ENCODE measurements at regions not wholly inside any gene's neighbourhood (a gene's known extent, or its start where the extent isn't known, plus 50 kb on each side); places are given as distances from the start of the nearest gene placed in this dataset.

- no peaks in the 10 kb centered on the region for H3K4me1 Mint-ChIP-seq (ENCODE audit: low read depth, unreplicated experiment)
- no peak overlapping the region for H3K4me3 Mint-ChIP-seq (ENCODE audit: unreplicated experiment)
- no peak for DNase-seq
- TF ChIP-seq CTCF (IDR thresholded peaks at IDR 0.05; ENCODE audit: partially characterized antibody, unreplicated experiment), result no peak
- H3K9me3 Mint-ChIP-seq (ENCODE audit: unreplicated experiment), result no peaks in the 10 kb centered on the region
- H3K27me3 Mint-ChIP-seq (ENCODE audit: unreplicated experiment), result peaks cover under 1% of the 10 kb centered on the region
- no peaks in the 10 kb centered on the region for H3K36me3 Mint-ChIP-seq (ENCODE audit: unreplicated experiment)
- H3K27ac Mint-ChIP-seq (ENCODE audit: unreplicated experiment), result no peak overlapping the region
These were observed 163.5 kb downstream of the IMPG2 start for GRCh38 chr3:101156787-101157345.

DNA sequence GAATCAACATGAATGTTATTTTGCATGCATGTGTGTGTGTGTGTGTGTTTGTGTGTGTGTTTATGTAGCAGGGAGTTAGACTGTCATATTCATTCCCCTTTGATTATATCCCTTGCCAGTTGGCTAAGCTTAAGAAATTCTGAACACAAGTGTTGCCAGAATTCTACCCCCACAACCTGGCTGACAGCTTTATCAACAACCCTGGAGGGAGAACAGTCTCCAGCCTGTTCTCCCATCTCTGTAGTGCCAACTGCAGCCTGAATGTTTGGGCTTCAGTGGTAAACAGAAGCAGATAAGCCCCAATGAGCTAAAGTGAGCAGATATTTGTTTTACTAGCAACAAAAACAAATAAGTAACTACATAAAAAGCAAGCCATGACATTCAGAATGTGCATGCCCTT is 162.6 kb upstream of the ABI3BP start:
- Mint-ChIP-seq H3K4me3 (ENCODE audit: unreplicated experiment) (no peak overlapping the region), H3K9me3 (ENCODE audit: unreplicated experiment) (no peaks in the 10 kb centered on the region), H3K4me1 (ENCODE audit: low read depth, unreplicated experiment) (no peaks in the 10 kb centered on the region), H3K27me3 (ENCODE audit: unreplicated experiment) (no peaks in the 10 kb centered on the region), H3K36me3 (ENCODE audit: unreplicated experiment) (no peaks in the 10 kb centered on the region), H3K27ac (ENCODE audit: unreplicated experiment) (no peak overlapping the region)
- no peak for TF ChIP-seq CTCF (IDR thresholded peaks at IDR 0.05; ENCODE audit: partially characterized antibody, unreplicated experiment)
- DNase-seq, result no peak

DNA sequence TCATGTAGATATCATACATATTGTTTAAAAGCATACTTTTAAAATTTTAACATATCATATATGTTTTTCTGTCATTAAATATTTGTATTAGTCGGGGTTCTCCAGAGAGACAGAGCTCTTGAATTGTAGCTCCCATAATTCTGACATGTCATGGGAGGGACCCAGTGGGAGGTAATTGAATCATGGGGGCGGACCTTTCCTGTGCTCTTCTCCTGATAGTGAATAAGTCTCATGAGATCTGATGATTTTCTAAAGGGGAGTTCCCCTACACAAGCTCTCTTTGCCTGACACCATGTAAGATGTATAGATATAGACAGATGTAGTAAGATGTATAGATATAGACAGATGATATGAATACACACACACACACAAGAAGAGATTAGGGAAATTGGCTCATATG is 161.2 kb upstream of the ABI3BP start:
- Mint-ChIP-seq H3K4me3 (ENCODE audit: unreplicated experiment) (no peak overlapping the region), H3K27ac (ENCODE audit: unreplicated experiment) (no peak overlapping the region), H3K9me3 (ENCODE audit: unreplicated experiment) (no peaks in the 10 kb centered on the region), H3K36me3 (ENCODE audit: unreplicated experiment) (no peaks in the 10 kb centered on the region), H3K4me1 (ENCODE audit: low read depth, unreplicated experiment) (no peaks in the 10 kb centered on the region), H3K27me3 (ENCODE audit: unreplicated experiment) (no peaks in the 10 kb centered on the region)
- no peak for DNase-seq
- TF ChIP-seq CTCF (IDR thresholded peaks at IDR 0.05; ENCODE audit: partially characterized antibody, unreplicated experiment), result no peak

DNA sequence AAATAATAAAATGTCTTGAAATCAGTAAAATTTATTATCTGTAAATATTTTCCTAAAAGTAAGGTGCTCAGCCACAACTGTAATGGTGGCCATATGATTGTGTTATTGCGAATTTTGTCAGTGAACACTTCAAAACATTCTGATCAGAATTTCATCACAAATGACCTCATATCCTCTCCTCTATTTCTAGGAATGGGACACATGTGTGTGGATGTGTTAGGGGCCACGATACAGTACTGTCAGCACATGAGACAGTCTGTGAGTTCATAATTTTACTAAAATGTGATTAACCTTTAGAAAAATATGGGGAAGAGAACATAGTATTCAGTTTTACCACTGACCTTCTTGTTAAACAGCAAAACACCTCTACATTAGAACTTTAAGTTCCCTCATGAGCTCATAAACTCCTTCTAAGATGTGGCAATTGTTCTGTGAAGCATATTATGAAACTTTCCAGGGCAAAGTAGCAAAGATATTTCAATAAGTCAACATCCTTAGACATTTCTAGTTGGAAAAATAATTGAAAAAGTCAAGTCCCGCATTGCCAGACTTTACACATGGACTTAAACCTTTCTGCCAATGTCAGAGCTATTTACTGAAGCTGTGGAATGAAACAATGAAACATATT is 158.2 kb upstream of the ABI3BP start:
- Mint-ChIP-seq H3K27ac (ENCODE audit: unreplicated experiment) (no peak overlapping the region), H3K27me3 (ENCODE audit: unreplicated experiment) (no peaks in the 10 kb centered on the region), H3K4me1 (ENCODE audit: low read depth, unreplicated experiment) (no peaks in the 10 kb centered on the region), H3K36me3 (ENCODE audit: unreplicated experiment) (no peaks in the 10 kb centered on the region), H3K9me3 (ENCODE audit: unreplicated experiment) (no peaks in the 10 kb centered on the region), H3K4me3 (ENCODE audit: unreplicated experiment) (no peak overlapping the region)
- no peak for DNase-seq
- TF ChIP-seq CTCF (IDR thresholded peaks at IDR 0.05; ENCODE audit: partially characterized antibody, unreplicated experiment), result no peak

DNA sequence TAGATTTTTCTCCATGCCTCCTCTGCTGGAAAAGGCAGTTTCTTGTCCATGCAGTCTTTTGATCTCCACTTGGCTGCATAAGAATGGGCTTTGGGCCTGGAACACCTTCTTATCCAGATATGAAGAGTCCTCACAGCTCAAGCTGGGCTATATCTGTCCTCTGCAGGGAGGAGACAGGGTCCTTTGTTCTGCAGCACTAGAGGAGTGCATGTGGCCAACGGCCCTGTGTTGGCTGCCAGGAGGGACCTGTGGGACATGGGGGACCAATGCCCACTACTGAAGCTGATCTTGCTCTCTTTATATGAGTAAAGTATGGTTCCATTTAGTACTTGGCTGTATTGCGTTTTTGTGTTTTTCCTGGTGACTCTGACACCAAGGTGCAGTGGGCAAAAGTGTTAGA is 157.3 kb upstream of the ABI3BP start:
- no peaks in the 10 kb centered on the region for H3K36me3 Mint-ChIP-seq (ENCODE audit: unreplicated experiment)
- H3K27ac Mint-ChIP-seq (ENCODE audit: unreplicated experiment), result no peak overlapping the region
- no peaks in the 10 kb centered on the region for H3K4me1 Mint-ChIP-seq (ENCODE audit: low read depth, unreplicated experiment)
- no peaks in the 10 kb centered on the region for H3K27me3 Mint-ChIP-seq (ENCODE audit: unreplicated experiment)
- H3K9me3 Mint-ChIP-seq (ENCODE audit: unreplicated experiment), result no peaks in the 10 kb centered on the region
- H3K4me3 Mint-ChIP-seq (ENCODE audit: unreplicated experiment), result no peak overlapping the region
- DNase-seq, result no peak
- no peak for TF ChIP-seq CTCF (IDR thresholded peaks at IDR 0.05; ENCODE audit: partially characterized antibody, unreplicated experiment)

Data from glutamatergic neuron (in vitro differentiated cells).